Astrocyte of the spinal cord (primary cell): ENCODE measurements at regions not wholly inside any gene's neighbourhood (a gene's known extent, or its start where the extent isn't known, plus 50 kb on each side); places are given as distances from the start of the nearest gene placed in this dataset.

Source experiments
- DNase-seq: peaks from one replicate; pipeline ENCODE4 v3.0.0; 2011; ENCODE audit warnings: low read depth, low spot score
- H3K4me3 ChIP-seq: 2 replicates; pipeline ENCODE4 v1.5.1; 2011; ENCODE audit warnings: low read depth, mild to moderate bottlenecking, low read length, moderate library complexity
- in situ Hi-C: cut with HindIII; loops from 2 replicates; pipeline ENCODE4 v1.10.0; 2017; ENCODE audit warnings: low sequenced_read_pairs
- TF ChIP-seq, protein P1 (sequence below): IDR thresholded peaks from 2 replicates; pipeline ENCODE4 v1.5.1; 2012; ENCODE audit warnings: low read depth, mild to moderate bottlenecking, low read length, inconsistent platforms

DNA sequence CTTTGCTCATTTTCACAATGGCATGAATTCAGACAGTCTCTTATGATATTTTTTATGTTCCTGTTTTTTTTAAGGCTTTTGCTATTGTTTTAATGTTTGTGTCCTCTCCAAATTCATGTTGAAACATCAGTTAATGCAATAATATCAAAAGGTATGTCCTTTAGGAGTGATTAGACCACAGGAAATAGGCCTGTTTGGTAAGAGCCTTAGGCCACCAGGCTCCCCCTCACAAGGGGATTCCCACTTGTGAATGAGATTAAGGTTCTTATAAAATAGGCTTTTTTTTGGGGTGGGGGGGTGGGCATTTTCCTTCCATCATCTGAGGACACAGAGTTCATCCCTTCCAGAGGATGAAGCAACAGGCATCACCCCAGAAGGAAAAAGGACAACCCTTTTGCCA lies 2074.2 kb upstream of the C9orf72 start:
- in situ Hi-C loops: no loop called here
- no peak for DNase-seq
- TF ChIP-seq, protein P1, sequence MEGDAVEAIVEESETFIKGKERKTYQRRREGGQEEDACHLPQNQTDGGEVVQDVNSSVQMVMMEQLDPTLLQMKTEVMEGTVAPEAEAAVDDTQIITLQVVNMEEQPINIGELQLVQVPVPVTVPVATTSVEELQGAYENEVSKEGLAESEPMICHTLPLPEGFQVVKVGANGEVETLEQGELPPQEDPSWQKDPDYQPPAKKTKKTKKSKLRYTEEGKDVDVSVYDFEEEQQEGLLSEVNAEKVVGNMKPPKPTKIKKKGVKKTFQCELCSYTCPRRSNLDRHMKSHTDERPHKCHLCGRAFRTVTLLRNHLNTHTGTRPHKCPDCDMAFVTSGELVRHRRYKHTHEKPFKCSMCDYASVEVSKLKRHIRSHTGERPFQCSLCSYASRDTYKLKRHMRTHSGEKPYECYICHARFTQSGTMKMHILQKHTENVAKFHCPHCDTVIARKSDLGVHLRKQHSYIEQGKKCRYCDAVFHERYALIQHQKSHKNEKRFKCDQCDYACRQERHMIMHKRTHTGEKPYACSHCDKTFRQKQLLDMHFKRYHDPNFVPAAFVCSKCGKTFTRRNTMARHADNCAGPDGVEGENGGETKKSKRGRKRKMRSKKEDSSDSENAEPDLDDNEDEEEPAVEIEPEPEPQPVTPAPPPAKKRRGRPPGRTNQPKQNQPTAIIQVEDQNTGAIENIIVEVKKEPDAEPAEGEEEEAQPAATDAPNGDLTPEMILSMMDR: no peak
- H3K4me3 ChIP-seq: no peak overlapping the region

DNA sequence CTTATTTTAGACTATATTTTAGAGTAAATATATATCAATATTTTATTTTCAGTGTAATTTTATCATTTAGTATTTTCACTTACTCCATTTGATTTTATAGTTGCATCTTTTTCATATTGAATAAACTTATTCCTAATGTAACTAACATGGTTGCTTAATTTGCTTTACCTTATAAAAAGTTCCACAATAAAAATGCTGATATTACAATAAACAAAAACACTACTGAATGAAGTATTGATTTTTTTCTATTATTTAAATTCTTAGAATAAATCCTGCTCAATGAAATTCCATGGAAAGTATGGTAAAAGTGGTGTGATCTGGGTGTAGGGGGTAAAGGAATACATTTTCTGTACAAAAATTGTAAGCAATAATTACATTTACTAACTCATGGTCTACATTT lies 2074.9 kb upstream of the C9orf72 start:
- in situ Hi-C loops: no loop called here
- H3K4me3 ChIP-seq: no peak overlapping the region
- TF ChIP-seq, protein P1: no peak
- DNase-seq: no peak

DNA sequence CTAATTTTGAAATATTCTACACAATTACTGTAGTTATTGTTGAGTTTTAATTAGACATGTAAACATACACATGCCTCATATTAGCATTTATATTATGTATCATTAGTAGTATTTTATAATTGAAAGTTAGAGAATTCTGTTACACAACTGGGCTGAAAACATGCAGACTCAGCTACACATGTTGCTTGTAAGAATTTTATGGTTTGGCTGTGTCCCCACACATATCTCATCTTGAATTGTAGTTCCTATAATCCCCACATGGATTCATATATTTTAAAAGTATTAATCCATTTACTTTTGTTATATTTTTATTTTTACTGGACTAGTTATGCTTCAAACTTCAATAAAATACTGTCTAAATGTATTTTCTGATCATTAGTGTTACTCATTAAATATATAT lies 2075.3 kb upstream of the C9orf72 start:
- H3K4me3 ChIP-seq: no peak overlapping the region
- in situ Hi-C loops: no loop called here
- TF ChIP-seq, protein P1: no peak
- no peak for DNase-seq

DNA sequence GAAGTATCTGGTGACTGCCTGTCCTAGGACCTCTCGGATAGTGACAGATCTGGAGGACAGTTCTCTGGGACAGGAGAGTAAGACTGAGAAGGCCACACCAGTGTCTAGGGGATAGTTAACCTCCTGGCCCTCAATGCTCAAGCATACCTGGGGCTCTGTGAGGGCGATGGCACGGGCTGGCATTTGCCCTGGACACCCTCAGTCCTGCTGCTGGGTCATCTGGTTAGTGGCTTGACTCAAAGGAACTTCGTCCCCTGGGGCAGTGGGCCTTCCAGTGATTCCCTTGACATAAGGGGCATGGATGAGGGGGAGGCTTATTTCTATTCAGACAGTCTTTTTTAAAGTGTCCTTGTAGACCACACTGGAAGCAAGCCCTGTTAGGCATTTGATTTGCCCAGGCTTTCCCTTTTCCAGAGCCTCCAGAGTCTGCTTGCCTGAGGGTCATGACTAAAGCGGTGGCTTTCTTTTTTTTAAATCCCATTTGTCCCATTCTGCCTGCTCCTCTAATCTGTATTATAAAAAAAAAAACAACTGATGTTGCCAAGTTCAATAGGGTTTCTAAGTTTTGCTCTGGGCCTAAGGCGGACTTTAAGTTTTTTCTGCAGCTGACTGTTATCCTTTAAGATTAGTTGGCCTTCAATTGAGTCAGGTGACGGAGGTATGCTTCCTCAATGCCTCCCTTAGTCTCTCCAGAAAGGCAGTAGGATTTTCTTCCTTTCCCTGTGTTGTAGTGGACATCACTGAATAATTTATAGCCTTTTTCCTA lies 2083.5 kb upstream of the C9orf72 start:
- no peak for DNase-seq
- in situ Hi-C loops: no loop called here
- no peak overlapping the region for H3K4me3 ChIP-seq
- TF ChIP-seq, protein P1: no peak

DNA sequence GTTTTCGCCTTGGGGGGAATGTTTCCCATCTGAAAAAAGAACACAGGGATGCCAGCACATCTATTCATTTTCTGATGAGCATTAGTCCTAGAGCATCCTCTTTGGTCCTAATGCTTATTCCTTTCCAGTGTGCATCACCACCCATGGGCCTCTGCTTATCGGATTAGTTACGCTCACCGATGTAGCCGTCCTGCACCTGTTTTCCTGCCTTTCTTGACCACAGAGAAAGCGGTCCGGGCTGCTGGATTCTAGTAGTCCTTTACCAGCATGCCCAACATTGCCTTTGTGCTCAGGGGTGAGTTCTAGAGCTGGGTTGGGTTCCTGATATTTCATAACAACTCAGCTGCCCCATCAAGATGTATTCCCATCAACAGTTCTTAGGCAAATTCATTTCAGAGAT lies 2084.5 kb upstream of the C9orf72 start:
- in situ Hi-C loops: no loop called here
- no peak for DNase-seq
- no peak overlapping the region for H3K4me3 ChIP-seq
- TF ChIP-seq, protein P1: no peak

DNA sequence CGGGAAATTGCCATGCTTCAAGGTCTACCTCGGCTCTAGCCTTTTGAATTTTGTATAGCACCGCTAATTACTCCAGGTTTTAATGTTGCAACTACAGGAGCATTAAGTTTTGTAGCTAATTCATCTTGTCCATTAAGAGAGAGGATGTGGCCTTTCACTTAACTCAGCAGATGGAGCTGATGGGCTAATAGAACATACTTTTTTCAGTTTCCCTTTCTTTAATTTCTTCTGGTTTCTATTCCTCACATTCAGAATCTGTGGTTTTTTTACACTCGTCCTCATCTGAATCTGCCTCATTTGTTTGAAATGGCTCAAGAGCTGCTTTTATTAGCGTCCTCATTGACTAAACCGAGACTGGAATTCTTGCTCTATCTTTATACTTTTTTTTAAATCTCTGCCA lies 2085.7 kb upstream of the C9orf72 start:
- H3K4me3 ChIP-seq: no peak overlapping the region
- DNase-seq: peak; percentile 5
- TF ChIP-seq, protein P1: no peak
- in situ Hi-C loops: no loop called here
